Activated CD8-positive, alpha-beta T cell treated with anti-CD3 and anti-CD28 coated beads for 36 hours (primary cell): ENCODE measurements at regions not wholly inside any gene's neighbourhood (a gene's known extent, or its start where the extent isn't known, plus 50 kb on each side); places are given as distances from the start of the nearest gene placed in this dataset.
"Not testable (repeated sequence)": the region's sequence is repeated elsewhere in the genome, so short reads cannot be mapped to it uniquely, and the experiment has no call there.

Source experiments
- ATAC-seq: fragments of 200-7000 bp; cut with Tn5 transposase; one replicate; pipeline ENCODE4 v1.10.0; 2021; ENCODE audit warnings: mild to moderate bottlenecking, moderate library complexity
- CTCF ChIA-PET: fragments of 350-600 bp; sonication (Branson Sonifier 250); formaldehyde crosslinking; loops from one replicate; lab custom pipeline; 2021; ENCODE audit warnings: antibody characterized with exemption; lab: Charles Lee
- POLR2A ChIA-PET: fragments of 350-600 bp; sonication (Branson Sonifier 250); formaldehyde crosslinking; loops from one replicate; lab custom pipeline; 2021; ENCODE audit warnings: antibody characterized with exemption; lab: Charles Lee
- DNase-seq: peaks from one replicate; pipeline ENCODE4 v3.0.0-alpha.2; 2020
- H3K27ac Mint-ChIP-seq: one replicate; pipeline ENCODE4 v1.8.0; 2021; ENCODE audit warnings: mild to moderate bottlenecking, mixed read lengths
- H3K27me3 Mint-ChIP-seq: one replicate; pipeline ENCODE4 v1.8.0; 2021; ENCODE audit warnings: mixed read lengths
- H3K36me3 Mint-ChIP-seq: one replicate; pipeline ENCODE4 v1.8.0; 2021; ENCODE audit warnings: low read depth, mixed read lengths
- H3K4me1 Mint-ChIP-seq: one replicate; pipeline ENCODE4 v1.8.0; 2021; ENCODE audit warnings: low read depth, mixed read lengths
- H3K4me3 Mint-ChIP-seq: one replicate; pipeline ENCODE4 v1.8.0; 2021; ENCODE audit warnings: mild to moderate bottlenecking, moderate library complexity, mixed read lengths
- H3K9me3 Mint-ChIP-seq: one replicate; pipeline ENCODE4 v1.8.0; 2021; ENCODE audit warnings: mixed read lengths
- intact Hi-C: fragments of 100-400 bp; cut with micrococcal nuclease; formaldehyde crosslinking; loops from one replicate; pipeline ENCODE4 v1.10.0; 2022
- TF ChIP-seq, protein P1 (sequence below): fragments of 200-600 bp; IDR thresholded peaks from one replicate; pipeline ENCODE4 v1.8.0; 2022; ENCODE audit warnings: antibody characterized with exemption, mild to moderate bottlenecking

DNA sequence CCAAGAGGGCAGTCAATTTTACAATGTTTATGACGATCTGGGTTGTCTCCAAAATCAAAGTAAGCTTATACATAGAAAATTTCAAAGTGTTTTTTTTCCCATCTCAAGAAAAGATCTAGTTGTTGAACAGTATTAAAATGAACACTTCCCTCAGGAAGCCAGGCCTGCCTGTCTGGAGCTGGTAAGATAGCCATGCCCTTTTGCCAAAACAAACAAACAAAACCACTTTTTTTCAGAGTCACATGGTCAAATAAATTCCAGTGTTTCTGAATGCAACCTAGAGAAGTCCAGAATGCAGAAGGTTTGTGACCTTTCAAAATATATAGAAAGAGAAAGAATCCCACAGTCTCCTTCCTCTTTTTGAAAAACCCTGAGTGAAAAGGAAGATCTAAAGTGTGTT is 178.6 kb upstream of the TSPY4 start:
- Mint-ChIP-seq H3K9me3 (no peaks in the 10 kb centered on the region), H3K27ac (no peak overlapping the region), H3K4me1 (no peaks in the 10 kb centered on the region), H3K4me3 (no peak overlapping the region), H3K27me3 (no peaks in the 10 kb centered on the region), H3K36me3 (no peaks in the 10 kb centered on the region)
- POLR2A ChIA-PET = no interaction called here
- CTCF ChIA-PET = no interaction called here
- intact Hi-C loops = no loop called here
- DNase-seq = no peak
- TF ChIP-seq, protein P1, sequence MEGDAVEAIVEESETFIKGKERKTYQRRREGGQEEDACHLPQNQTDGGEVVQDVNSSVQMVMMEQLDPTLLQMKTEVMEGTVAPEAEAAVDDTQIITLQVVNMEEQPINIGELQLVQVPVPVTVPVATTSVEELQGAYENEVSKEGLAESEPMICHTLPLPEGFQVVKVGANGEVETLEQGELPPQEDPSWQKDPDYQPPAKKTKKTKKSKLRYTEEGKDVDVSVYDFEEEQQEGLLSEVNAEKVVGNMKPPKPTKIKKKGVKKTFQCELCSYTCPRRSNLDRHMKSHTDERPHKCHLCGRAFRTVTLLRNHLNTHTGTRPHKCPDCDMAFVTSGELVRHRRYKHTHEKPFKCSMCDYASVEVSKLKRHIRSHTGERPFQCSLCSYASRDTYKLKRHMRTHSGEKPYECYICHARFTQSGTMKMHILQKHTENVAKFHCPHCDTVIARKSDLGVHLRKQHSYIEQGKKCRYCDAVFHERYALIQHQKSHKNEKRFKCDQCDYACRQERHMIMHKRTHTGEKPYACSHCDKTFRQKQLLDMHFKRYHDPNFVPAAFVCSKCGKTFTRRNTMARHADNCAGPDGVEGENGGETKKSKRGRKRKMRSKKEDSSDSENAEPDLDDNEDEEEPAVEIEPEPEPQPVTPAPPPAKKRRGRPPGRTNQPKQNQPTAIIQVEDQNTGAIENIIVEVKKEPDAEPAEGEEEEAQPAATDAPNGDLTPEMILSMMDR = no peak
- no peak for ATAC-seq

DNA sequence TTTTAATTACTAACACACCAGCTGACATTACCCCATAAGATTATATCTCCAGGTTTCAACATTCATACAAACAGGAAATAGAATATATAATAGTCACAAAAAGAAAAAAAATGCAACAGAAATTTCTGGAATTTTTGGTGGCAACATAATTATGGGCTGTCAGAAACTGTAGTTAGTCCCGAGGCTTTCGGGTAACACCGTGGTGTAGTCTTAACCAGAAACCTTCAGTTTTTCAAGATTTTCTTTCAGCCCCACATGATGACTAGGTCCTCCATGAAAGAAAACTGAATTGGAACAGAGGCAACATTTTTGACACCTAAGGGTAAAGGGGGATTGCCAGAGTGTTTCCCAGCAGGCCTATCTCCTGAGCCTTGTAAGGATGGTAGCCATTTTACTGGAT is 176.9 kb upstream of the TSPY4 start:
- CTCF ChIA-PET, POLR2A ChIA-PET, H3K9me3 Mint-ChIP-seq, ATAC-seq, H3K4me1 Mint-ChIP-seq, intact Hi-C loops, H3K36me3 Mint-ChIP-seq, DNase-seq, H3K27me3 Mint-ChIP-seq, H3K27ac Mint-ChIP-seq, H3K4me3 Mint-ChIP-seq: not testable (repeated sequence)

GRCh38 chrY:9160976-9161375 is 176.3 kb upstream of the TSPY4 start:
- H3K27me3 Mint-ChIP-seq, H3K27ac Mint-ChIP-seq, CTCF ChIA-PET, ATAC-seq, H3K4me3 Mint-ChIP-seq, DNase-seq, intact Hi-C loops, POLR2A ChIA-PET, H3K4me1 Mint-ChIP-seq, H3K36me3 Mint-ChIP-seq, H3K9me3 Mint-ChIP-seq: not testable (repeated sequence)

DNA sequence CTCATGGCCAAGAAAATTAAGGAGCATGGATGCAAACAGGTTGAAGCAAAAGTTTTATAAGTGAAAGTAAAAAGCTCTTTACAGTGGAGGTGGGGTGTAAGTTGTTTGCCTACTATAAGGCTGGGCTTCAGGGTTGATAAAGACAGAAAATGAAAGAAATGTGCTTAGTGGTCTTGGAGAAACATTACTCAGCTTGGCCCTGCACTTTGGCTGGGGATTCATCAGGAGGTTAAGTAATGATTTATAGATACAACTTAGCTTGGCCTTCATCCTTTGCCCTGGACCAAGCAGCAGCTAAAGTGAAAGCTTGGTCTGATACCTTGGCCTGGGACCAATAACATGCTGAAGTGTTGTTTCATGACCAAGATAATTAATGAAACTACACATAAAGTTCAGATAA is 175.3 kb upstream of the TSPY4 start:
- H3K9me3 Mint-ChIP-seq, intact Hi-C loops, H3K36me3 Mint-ChIP-seq: not testable (repeated sequence)

DNA sequence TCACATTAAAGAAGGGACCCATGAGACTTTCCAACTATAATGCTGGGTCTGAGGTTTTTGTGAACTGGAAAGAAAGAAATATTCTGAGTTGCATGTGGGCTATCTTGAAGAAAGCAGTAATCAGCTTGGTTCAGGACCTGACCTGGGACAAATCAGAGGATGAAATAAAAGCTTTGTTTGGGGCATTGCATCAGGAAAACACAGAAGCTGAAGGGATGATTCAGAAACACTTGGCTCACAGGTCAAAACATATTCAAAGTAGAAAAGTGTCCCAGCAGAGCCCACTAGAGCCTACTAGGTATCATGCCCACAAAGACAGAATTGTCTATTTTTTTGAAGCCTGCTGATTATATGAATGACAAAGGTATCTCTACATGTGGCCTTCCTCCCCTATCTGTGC is 174.8 kb upstream of the TSPY4 start:
- DNase-seq, H3K9me3 Mint-ChIP-seq, CTCF ChIA-PET, POLR2A ChIA-PET, H3K4me3 Mint-ChIP-seq, ATAC-seq, H3K4me1 Mint-ChIP-seq, H3K27ac Mint-ChIP-seq, intact Hi-C loops, H3K27me3 Mint-ChIP-seq, H3K36me3 Mint-ChIP-seq: not testable (repeated sequence)

More for the DNA sequence above, 175.3 kb upstream of the TSPY4 start:
- DNase-seq, ATAC-seq, H3K4me3 Mint-ChIP-seq, CTCF ChIA-PET, POLR2A ChIA-PET, H3K27ac Mint-ChIP-seq, H3K27me3 Mint-ChIP-seq, H3K4me1 Mint-ChIP-seq: not testable (repeated sequence)

DNA sequence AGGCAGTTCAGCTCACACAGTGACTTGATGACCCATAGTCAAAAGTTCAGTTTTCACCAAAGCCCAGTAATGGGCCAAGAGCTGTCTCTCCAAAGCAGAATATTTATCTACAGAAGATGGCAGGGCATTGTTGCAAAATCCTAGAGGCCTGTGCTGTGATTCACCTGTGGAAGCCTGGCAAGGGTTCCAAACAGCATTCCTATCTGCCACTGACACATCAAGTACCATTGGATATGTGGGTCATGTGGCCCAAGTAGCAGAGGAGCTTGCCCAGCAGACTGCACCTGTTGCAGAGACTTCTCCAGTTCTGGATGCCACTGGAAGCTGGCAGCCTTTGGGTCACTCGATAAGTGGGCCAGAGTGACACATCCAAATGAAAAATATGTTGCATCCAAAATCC is 159.6 kb upstream of the TSPY4 start:
- POLR2A ChIA-PET, H3K36me3 Mint-ChIP-seq, CTCF ChIA-PET, DNase-seq, H3K9me3 Mint-ChIP-seq, H3K27me3 Mint-ChIP-seq, H3K4me1 Mint-ChIP-seq, intact Hi-C loops, H3K27ac Mint-ChIP-seq, H3K4me3 Mint-ChIP-seq, ATAC-seq: not testable (repeated sequence)

- POLR2A ChIA-PET, DNase-seq, ATAC-seq, H3K27me3 Mint-ChIP-seq, H3K36me3 Mint-ChIP-seq, H3K4me1 Mint-ChIP-seq, H3K4me3 Mint-ChIP-seq, intact Hi-C loops, H3K9me3 Mint-ChIP-seq, H3K27ac Mint-ChIP-seq, CTCF ChIA-PET: not testable (repeated sequence)
Observed at GRCh38 chrY:9184827-9185226, 152.4 kb upstream of the TSPY4 start.

DNA sequence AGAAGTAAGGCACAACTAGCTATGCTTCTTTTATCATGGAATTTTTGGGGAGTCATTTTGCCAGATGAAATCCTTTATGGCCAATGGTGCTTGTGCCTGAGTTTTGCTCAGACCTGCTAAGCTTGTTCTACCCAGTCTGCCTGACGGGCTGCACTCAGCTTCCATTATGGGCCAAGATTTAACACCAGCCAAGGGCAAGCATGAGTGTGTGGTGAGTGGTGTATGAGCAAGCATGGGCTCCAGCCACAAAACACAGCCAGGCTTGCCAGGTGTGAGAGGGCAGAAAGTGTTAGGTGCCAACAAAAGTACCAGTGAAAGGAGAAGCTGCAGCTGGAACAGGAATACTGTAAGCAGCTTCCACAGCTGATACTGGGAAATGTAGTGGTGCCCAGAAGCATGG is 130.2 kb upstream of the TSPY4 start:
- H3K4me1 Mint-ChIP-seq, CTCF ChIA-PET, H3K4me3 Mint-ChIP-seq, DNase-seq, ATAC-seq, intact Hi-C loops, H3K27me3 Mint-ChIP-seq, POLR2A ChIA-PET, H3K9me3 Mint-ChIP-seq, H3K36me3 Mint-ChIP-seq, H3K27ac Mint-ChIP-seq: not testable (repeated sequence)

DNA sequence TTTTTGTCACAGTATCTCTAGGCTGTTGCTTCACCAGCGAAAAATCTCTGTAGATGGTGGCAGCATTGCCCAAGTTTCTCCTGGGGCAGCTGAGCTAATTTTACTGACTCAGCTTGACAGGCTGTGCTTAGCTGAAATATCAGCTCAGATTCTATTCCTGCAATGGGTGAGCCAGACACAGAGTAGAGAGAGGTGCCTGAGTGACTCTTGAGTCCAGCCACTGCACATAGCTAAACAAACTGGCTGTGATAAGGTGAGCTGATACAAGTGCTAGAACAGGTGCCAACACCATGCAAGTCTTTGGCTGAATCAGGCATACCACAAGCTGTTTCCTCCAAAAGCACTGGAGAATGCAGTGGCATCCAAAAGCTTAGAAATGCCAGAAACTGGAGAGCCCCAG is 110.9 kb upstream of the TSPY4 start:
- no peak overlapping the region for H3K27ac Mint-ChIP-seq
- POLR2A ChIA-PET = no interaction called here
- DNase-seq (no peak), ATAC-seq (no peak)
- H3K4me1 Mint-ChIP-seq = no peaks in the 10 kb centered on the region
- TF ChIP-seq, protein P1 = no peak
- intact Hi-C loops = no loop called here
- no peaks in the 10 kb centered on the region for H3K9me3 Mint-ChIP-seq
- CTCF ChIA-PET = no interaction called here
- no peak overlapping the region for H3K4me3 Mint-ChIP-seq
- H3K27me3 Mint-ChIP-seq = no peaks in the 10 kb centered on the region
- H3K36me3 Mint-ChIP-seq = no peaks in the 10 kb centered on the region
